Mesenchymal stem cell (in vitro differentiated cells and primary cell): ENCODE measurements at regions not wholly inside any gene's neighbourhood (a gene's known extent, or its start where the extent isn't known, plus 50 kb on each side); places are given as distances from the start of the nearest gene placed in this dataset.

Source experiments
- DNase-seq: peaks from one replicate; pipeline ENCODE4 v3.0.0-alpha.2; 2013
- H2AFZ ChIP-seq: one replicate; pipeline ENCODE4 v1.6.1; 2013; ENCODE audit warnings: low read depth, mild to moderate bottlenecking, control low read depth, inconsistent platforms, low read length, moderate library complexity
- H2AK5ac ChIP-seq: 2 replicates; pipeline ENCODE4 v1.6.1; 2013; ENCODE audit warnings: low read length, moderate library complexity, mild to moderate bottlenecking, inconsistent platforms; ENCODE audit not compliant: severe bottlenecking
- H2BK120ac ChIP-seq: one replicate; pipeline ENCODE4 v1.6.1; 2013; ENCODE audit warnings: low read depth, mild to moderate bottlenecking, inconsistent platforms, low read length, moderate library complexity
- H2BK12ac ChIP-seq, 2 experiments: one replicate each; pipeline ENCODE4 v1.6.1; 2013; ENCODE audit warnings: inconsistent platforms in 2 of 2, low read length in 2 of 2, mild to moderate bottlenecking in 2 of 2, moderate library complexity in 2 of 2, control low read depth in 1 of 2
- H2BK15ac ChIP-seq: one replicate; pipeline ENCODE4 v1.6.1; 2013; ENCODE audit warnings: mild to moderate bottlenecking, low read depth, inconsistent platforms; ENCODE audit not compliant: poor library complexity, severe bottlenecking
- H2BK5ac ChIP-seq: 2 replicates; pipeline ENCODE4 v1.6.1; 2013; ENCODE audit warnings: low read depth, mild to moderate bottlenecking, low read length, control low read depth, inconsistent platforms; ENCODE audit not compliant: poor library complexity, severe bottlenecking
- H3K14ac ChIP-seq, 2 experiments: one replicate each; pipeline ENCODE4 v1.6.1; 2013; ENCODE audit warnings: inconsistent platforms in 2 of 2, low read length in 2 of 2, control low read depth in 1 of 2, mild to moderate bottlenecking in 1 of 2, moderate library complexity in 1 of 2
- H3K18ac ChIP-seq, 2 experiments: one replicate each; pipeline ENCODE4 v1.6.1; 2013; ENCODE audit warnings: inconsistent platforms in 2 of 2, low read length in 2 of 2, control low read depth in 1 of 2, low read depth in 1 of 2, mild to moderate bottlenecking in 1 of 2
- H3K23ac ChIP-seq, 2 experiments: one replicate each; pipeline ENCODE4 v1.6.1; 2013; ENCODE audit warnings: inconsistent platforms in 2 of 2, low read length in 2 of 2, mild to moderate bottlenecking in 2 of 2, moderate library complexity in 2 of 2, control low read depth in 1 of 2
- H3K27ac ChIP-seq: 2 replicates; pipeline ENCODE4 v1.5.1; 2013; ENCODE audit warnings: mild to moderate bottlenecking, moderate library complexity, low read length, control low read depth, inconsistent platforms; ENCODE audit not compliant: poor library complexity, severe bottlenecking
- H3K27me3 ChIP-seq, 2 experiments: 2 replicates each; pipeline versions ENCODE4 v1.6.1 to v1.7.0; 2013; ENCODE audit warnings: low read length in 2 of 2, mild to moderate bottlenecking in 2 of 2, moderate library complexity in 2 of 2, control low read depth in 1 of 2, inconsistent platforms in 1 of 2; ENCODE audit not compliant: control insufficient read depth in 1 of 2, insufficient read depth in 1 of 2
- H3K36me3 ChIP-seq, 2 experiments: 2 replicates each; pipeline versions ENCODE4 v1.6.1 to v1.7.0; 2013; ENCODE audit warnings: low read length in 2 of 2, control low read depth in 1 of 2, inconsistent platforms in 1 of 2, low read depth in 1 of 2, mild to moderate bottlenecking in 1 of 2; ENCODE audit not compliant: insufficient read depth in 2 of 2, control insufficient read depth in 1 of 2
- H3K4ac ChIP-seq, 2 experiments: one replicate each; pipeline ENCODE4 v1.6.1; 2013; ENCODE audit warnings: inconsistent platforms in 2 of 2, low read length in 2 of 2, mild to moderate bottlenecking in 2 of 2, moderate library complexity in 2 of 2, control low read depth in 1 of 2, low read depth in 1 of 2
- H3K4me1 ChIP-seq: 2 replicates; pipeline ENCODE4 v1.6.1; 2013; ENCODE audit warnings: low read depth, low read length, control low read depth; ENCODE audit not compliant: control insufficient read depth, insufficient read depth
- H3K4me2 ChIP-seq: 2 replicates; pipeline ENCODE4 v1.6.1; 2013; ENCODE audit warnings: low read length, mild to moderate bottlenecking, inconsistent platforms; ENCODE audit not compliant: poor library complexity, severe bottlenecking
- H3K4me3 ChIP-seq, 2 experiments: 2 replicates each; pipeline versions ENCODE4 v1.5.1 to v1.7.0; 2013; ENCODE audit warnings: low read length in 2 of 2, mild to moderate bottlenecking in 2 of 2, control low read depth in 1 of 2, low read depth in 1 of 2; ENCODE audit not compliant: insufficient read depth in 1 of 2
- H3K79me1 ChIP-seq: replicated peaks from 2 replicates; pipeline ENCODE4 v1.6.1; 2013; ENCODE audit warnings: mild to moderate bottlenecking, control low read depth, low read length, inconsistent platforms; ENCODE audit not compliant: poor library complexity, severe bottlenecking
- H3K9ac ChIP-seq: 2 replicates; pipeline ENCODE4 v1.7.0; 2013; ENCODE audit warnings: mild to moderate bottlenecking, low read length, moderate library complexity
- H3K9me3 ChIP-seq: 2 replicates; pipeline ENCODE4 v1.7.0; 2013; ENCODE audit warnings: mild to moderate bottlenecking, low read length; ENCODE audit not compliant: control insufficient read depth
- H4K8ac ChIP-seq: one replicate; pipeline ENCODE4 v1.6.1; 2013; ENCODE audit warnings: inconsistent platforms, mild to moderate bottlenecking, low read length, moderate library complexity
- H4K91ac ChIP-seq: one replicate; pipeline ENCODE4 v1.6.1; 2013; ENCODE audit warnings: mild to moderate bottlenecking, low read length, inconsistent platforms
- WGBS: methylation state at CpG from one replicate; pipeline ENCODE4 v1.1.7; 2013; ENCODE audit warnings: mixed read lengths; 5-methylcytosine and 5-hydroxymethylcytosine counted together

GRCh38 chr10:3685384-3685783 is 99.6 kb downstream of the KLF6 start:
- Histone ChIP-seq H3K9ac (no peak overlapping the region), H3K23ac (no peak overlapping the region), H3K27me3 (no peaks in the 10 kb centered on the region), H3K4ac (no peak overlapping the region), H2BK12ac (no peak overlapping the region), H2BK15ac (no peak overlapping the region), H3K36me3 (no peaks in the 10 kb centered on the region), H3K9me3 (no peaks in the 10 kb centered on the region), H4K8ac (no peak overlapping the region), H3K14ac (no peak overlapping the region), H2AK5ac (no peak overlapping the region), H3K4me3 (no peak overlapping the region), H4K91ac (no peak overlapping the region), H3K79me1 (no peaks in the 10 kb centered on the region), H3K4me1 (no peaks in the 10 kb centered on the region), H2BK120ac (no peak overlapping the region), H2BK5ac (no peak overlapping the region), H3K27ac (no peak overlapping the region), H2AFZ (no peak overlapping the region), H3K18ac (no peak overlapping the region), H3K4me2 (no peak overlapping the region)
- WGBS = 90% methylated on average over 3 of the region's 3 CpGs
- DNase-seq = no peak

DNA sequence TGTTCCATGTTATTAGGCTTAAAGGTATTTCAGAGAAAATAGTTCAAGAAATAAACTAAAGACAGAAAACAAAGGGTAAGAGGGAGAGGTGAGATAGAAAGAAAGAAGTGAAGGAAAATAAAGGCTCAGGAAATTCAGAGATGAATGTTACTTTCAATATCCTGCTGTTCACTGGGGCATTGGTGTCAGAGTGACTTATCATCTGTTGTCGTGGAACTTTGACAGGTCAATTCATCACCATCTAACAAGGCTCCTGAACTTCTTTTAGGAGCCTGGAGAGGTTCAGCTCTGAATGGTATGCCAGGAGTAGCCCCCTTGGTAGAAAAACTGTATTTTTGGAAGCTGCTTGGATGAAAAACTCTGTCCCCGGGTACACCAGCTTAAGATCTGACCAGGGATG is 100.1 kb downstream of the KLF6 start:
- H3K36me3 ChIP-seq = no peaks in the 10 kb centered on the region
- H3K27ac ChIP-seq = no peak overlapping the region
- WGBS = 0% methylated on average over 1 of the region's 2 CpGs
- H3K23ac ChIP-seq = no peak overlapping the region
- no peak overlapping the region for H2BK12ac ChIP-seq
- H3K9me3 ChIP-seq = no peaks in the 10 kb centered on the region
- no peaks in the 10 kb centered on the region for H3K4me1 ChIP-seq
- no peaks in the 10 kb centered on the region for H3K79me1 ChIP-seq
- H2AK5ac ChIP-seq = no peak overlapping the region
- no peak overlapping the region for H3K4me3 ChIP-seq
- no peak overlapping the region for H2BK120ac ChIP-seq
- H4K91ac ChIP-seq = no peak overlapping the region
- H2BK15ac ChIP-seq = no peak overlapping the region
- no peak for DNase-seq
- H4K8ac ChIP-seq = no peak overlapping the region
- no peak overlapping the region for H3K4me2 ChIP-seq
- H3K18ac ChIP-seq = no peak overlapping the region
- H3K9ac ChIP-seq = no peak overlapping the region
- no peak overlapping the region for H3K4ac ChIP-seq
- H3K14ac ChIP-seq = no peak overlapping the region
- H2AFZ ChIP-seq = no peak overlapping the region
- H3K27me3 ChIP-seq = no peaks in the 10 kb centered on the region
- no peak overlapping the region for H2BK5ac ChIP-seq

- H3K36me3 ChIP-seq = no peaks in the 10 kb centered on the region
- no peak overlapping the region for H3K9ac ChIP-seq
- 98% methylated on average over 4 of the region's 4 CpGs for WGBS
Observed at GRCh38 chr10:3683560-3683959, 101.4 kb downstream of the KLF6 start.

GRCh38 chr10:3682745-3683144 is 102.3 kb downstream of the KLF6 start:
- Histone ChIP-seq H2AK5ac (no peak overlapping the region), H3K27me3 (no peaks in the 10 kb centered on the region), H3K9ac (no peak overlapping the region), H3K79me1 (no peaks in the 10 kb centered on the region), H2AFZ (no peak overlapping the region), H3K4me1 (no peaks in the 10 kb centered on the region), H3K23ac (no peak overlapping the region), H3K36me3 (no peaks in the 10 kb centered on the region), H4K8ac (no peak overlapping the region), H2BK5ac (no peak overlapping the region), H3K27ac (no peak overlapping the region), H3K14ac (no peak overlapping the region), H2BK120ac (no peak overlapping the region), H3K4me2 (no peak overlapping the region), H3K9me3 (no peaks in the 10 kb centered on the region), H3K4me3 (no peak overlapping the region), H2BK12ac (no peak overlapping the region), H2BK15ac (no peak overlapping the region), H4K91ac (no peak overlapping the region), H3K18ac (no peak overlapping the region), H3K4ac (no peak overlapping the region)
- over 99% methylated on average over 5 of the region's 6 CpGs for WGBS
- no peak for DNase-seq

More at GRCh38 chr10:3683560-3683959, 101.4 kb downstream of the KLF6 start:
- Histone ChIP-seq H4K91ac (no peak overlapping the region), H3K4ac (no peak overlapping the region), H3K14ac (no peak overlapping the region), H3K27me3 (no peaks in the 10 kb centered on the region), H3K4me1 (no peaks in the 10 kb centered on the region), H2BK5ac (no peak overlapping the region), H3K18ac (no peak overlapping the region), H2AFZ (no peak overlapping the region), H3K4me2 (no peak overlapping the region), H2BK120ac (no peak overlapping the region), H3K9me3 (no peaks in the 10 kb centered on the region), H3K4me3 (no peak overlapping the region), H2BK12ac (no peak overlapping the region), H3K79me1 (no peaks in the 10 kb centered on the region), H2AK5ac (no peak overlapping the region), H2BK15ac (no peak overlapping the region), H3K23ac (no peak overlapping the region), H4K8ac (no peak overlapping the region), H3K27ac (no peak overlapping the region)
- DNase-seq = no peak
